Fibroblast of villous mesenchyme (primary cell): ENCODE measurements at regions not wholly inside any gene's neighbourhood (a gene's known extent, or its start where the extent isn't known, plus 50 kb on each side); places are given as distances from the start of the nearest gene placed in this dataset.
"Not testable (repeated sequence)": the region's sequence is repeated elsewhere in the genome, so short reads cannot be mapped to it uniquely, and the experiment has no call there.

Experiments used
- DNase-seq: peaks from one replicate; pipeline ENCODE4 v3.0.0-alpha.2; 2010; ENCODE audit warnings: low read depth
- H3K4me3 ChIP-seq: 2 replicates; pipeline ENCODE4 v1.5.1; 2011; ENCODE audit warnings: low read depth, mild to moderate bottlenecking, low read length
- CTCF ChIP-seq: IDR thresholded peaks from 2 replicates; pipeline ENCODE4 v1.5.1; 2012; ENCODE audit warnings: low read depth, mild to moderate bottlenecking, low read length; ENCODE audit not compliant: insufficient read depth

GRCh38 chr5:164504141-164504772 lies 998.8 kb downstream of the MAT2B start:
- peak; percentile 59 for DNase-seq
- TF ChIP-seq CTCF: peak; percentile 78
- no peak overlapping the region for H3K4me3 ChIP-seq

DNA sequence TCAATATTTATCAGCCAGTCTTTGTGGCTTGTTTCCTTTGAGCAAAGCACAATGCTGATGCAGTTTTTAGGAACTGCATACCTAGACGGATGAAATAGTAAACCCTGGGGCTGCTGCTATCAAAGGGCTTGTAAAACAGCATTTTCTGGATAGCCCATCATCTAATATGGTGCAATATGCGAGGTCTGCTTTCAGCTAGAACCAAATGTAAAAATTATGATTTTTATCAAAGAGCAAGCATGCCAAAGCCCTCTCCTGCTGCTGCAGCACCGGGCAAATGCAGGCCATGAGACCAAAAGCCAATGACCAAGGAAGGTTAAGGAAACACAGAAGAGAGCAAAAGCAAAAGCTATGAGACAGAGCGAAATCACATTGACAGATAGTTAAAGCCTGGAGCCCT lies 1000.4 kb downstream of the MAT2B start:
- H3K4me3 ChIP-seq: no peak overlapping the region
- no peak for DNase-seq
- TF ChIP-seq CTCF: no peak

DNA sequence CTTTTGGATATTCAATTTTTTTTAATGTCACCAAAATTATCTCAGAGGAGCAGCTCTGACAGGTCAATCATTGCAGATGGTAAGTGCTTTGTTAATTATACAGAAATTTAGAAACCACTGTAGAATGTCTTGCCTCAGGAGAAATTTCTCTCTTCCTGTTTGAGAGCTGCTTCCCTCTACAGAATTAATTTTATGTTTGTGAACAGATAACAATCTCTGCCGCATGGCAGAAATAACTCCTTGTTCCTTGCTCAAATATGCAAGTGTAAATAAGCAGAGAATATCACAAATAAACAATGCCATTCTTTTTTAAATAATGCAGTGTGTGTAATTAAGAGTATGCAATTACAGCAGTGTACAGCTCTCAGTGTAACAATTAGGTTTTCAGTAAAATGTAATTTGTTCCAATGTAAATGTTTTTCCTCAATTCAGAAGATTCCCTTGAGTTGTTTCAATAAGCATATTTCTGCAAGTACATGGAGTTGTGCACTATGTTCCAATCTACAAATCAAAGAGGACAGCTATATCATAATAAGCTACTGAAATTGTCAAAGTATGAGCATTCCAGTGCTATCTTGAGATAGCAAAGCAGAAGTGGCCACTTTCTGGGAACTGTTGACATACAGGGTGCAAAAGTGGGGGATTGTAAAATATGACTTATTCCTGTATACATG lies 1012.8 kb downstream of the MAT2B start:
- H3K4me3 ChIP-seq: no peak overlapping the region
- TF ChIP-seq CTCF: no peak
- DNase-seq: no peak

DNA sequence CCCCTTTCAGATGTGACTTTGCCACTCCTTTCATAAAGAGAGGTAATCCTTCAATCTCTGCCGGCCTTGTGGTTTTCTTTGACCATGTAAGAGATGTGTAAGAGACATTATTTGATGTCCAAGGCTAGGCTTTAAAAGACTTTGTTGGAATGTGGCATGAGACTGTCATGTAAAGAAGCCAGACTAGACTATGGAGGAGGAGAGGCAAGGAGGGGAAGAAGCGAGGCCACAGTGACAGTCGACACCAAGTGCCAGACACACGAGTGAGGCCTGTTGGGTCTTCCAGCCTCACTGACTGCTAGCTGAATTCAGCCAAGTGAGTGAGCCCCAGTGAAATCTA lies 1013.3 kb downstream of the MAT2B start:
- DNase-seq: no peak
- no peak overlapping the region for H3K4me3 ChIP-seq
- TF ChIP-seq CTCF: no peak

DNA sequence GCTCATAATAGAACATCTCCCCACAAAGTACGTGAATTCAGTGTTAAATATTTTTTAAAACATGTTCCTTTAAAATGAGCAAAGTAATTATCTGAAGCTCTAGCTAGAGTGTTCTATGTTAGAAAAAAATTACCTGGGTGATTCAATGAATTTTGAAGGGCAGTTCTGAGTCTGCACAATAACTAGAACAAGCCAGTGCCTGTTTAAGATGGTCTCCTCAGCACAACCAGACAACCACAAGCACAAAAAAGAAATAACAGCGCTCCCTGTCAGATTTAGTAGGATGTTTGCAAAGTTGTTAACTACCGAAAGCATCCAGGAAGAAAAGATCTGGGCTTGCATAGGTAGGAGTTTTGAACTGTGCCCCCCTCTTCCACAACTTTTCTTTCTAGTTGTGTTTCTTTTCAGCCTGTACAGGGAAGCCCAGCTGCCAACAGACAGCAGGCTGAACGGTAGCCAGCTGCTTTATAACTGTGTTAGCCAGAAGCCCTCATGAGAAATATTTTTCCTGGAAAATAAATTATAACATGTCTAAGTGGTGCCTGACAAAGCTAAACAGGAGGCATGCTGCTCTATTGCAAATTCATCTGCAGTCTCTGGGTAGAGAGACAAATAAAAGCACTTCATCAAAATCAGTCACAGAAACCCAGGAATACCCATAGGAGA lies 1026.9 kb downstream of the MAT2B start:
- DNase-seq: no peak
- no peak overlapping the region for H3K4me3 ChIP-seq
- no peak for TF ChIP-seq CTCF

DNA sequence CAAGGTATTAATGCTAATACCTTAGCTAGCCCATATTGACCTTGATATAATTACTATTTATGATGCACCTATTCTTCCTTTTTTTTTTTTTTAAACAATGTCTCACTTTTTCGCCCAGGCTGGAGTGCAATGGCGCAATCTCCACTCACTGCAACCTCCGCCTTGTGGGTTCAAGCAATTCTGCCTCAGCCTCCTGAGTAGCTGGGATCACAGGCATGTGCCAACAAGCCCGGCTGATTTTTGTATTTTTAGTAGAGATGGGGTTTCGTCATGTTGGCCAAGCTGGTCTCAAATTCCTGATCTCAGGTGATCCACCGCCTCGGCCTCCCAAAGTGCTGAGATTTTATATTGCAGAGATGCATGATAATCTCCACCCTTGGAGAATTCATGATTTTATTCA lies 1028.0 kb downstream of the MAT2B start:
- DNase-seq, H3K4me3 ChIP-seq: not testable (repeated sequence)

DNA sequence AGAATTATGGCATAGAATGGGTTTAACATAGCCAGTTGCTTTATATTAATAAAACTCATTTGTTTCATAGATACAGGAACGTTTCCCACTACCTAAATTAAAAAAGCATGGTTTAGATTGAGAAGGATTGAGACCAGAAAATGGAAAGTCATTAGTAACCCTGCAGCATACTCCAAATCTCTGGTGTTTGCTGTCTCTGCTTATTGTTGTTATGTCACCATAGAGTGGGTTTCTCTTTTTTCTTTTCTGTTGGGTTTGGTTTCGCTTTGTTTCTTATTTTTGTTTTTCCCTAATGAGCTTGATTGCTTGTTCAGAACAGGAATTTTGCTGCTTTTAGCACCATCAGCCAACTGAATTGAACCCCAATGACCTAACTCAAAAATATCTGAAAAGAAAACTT lies 1034.8 kb downstream of the MAT2B start:
- no peak overlapping the region for H3K4me3 ChIP-seq
- no peak for TF ChIP-seq CTCF
- DNase-seq: no peak
